AG10803 (cell line): ENCODE measurements at regions not wholly inside any gene's neighbourhood (a gene's known extent, or its start where the extent isn't known, plus 50 kb on each side); places are given as distances from the start of the nearest gene placed in this dataset.

Source experiments
- DNase-seq: peaks from one replicate; pipeline ENCODE4 v3.0.0; 2010; ENCODE audit warnings: low read depth
- H3K4me3 ChIP-seq: 2 replicates; pipeline ENCODE4 v1.5.1; 2011; ENCODE audit warnings: mild to moderate bottlenecking, low read length, control low read depth
- CTCF ChIP-seq: conservative IDR thresholded peaks from 2 replicates; pipeline ENCODE4 v1.5.1; 2011; ENCODE audit warnings: mild to moderate bottlenecking, low read length, control low read depth, inconsistent platforms

DNA sequence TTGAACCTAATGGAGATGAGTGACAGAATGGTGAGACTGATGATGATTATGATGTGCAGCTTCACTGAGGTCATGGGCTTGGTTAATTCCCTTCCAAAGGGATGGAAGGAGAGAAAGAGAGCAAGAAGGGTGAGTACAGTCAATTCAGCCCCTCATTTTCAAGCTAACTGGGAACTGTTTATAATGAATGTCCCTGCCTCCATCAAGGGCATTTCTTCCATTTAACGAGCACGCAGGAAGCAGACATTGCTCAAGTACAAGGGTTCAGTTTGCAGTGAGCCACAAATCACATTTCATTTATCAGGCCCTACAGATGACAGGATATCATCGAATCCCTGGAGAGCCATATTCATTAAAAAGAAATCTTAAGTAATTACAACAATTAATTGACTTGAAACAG, 158.3 kb upstream of the EEF1E1 start:
- DNase-seq = no peak
- TF ChIP-seq CTCF = no peak
- H3K4me3 ChIP-seq = no peak overlapping the region

DNA sequence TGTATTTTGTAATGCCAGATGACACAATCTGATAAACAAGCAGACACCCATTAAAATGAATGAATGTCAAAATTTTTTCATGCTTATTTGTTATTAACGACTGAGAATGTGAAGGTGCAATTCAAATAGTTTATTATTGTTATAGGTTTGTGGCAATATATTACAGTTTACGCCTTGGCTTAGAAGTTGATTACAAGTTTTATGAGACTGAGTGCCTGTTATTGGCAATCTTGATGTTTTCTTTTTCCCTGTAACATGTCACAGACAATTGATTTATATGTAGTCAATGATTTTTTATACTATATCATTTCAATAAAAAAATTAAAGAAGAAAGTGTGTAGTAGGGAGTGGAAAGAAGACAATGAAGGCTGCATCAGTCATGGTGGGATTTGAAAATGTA, 144.1 kb upstream of the EEF1E1 start:
- no peak overlapping the region for H3K4me3 ChIP-seq
- DNase-seq = no peak
- no peak for TF ChIP-seq CTCF

DNA sequence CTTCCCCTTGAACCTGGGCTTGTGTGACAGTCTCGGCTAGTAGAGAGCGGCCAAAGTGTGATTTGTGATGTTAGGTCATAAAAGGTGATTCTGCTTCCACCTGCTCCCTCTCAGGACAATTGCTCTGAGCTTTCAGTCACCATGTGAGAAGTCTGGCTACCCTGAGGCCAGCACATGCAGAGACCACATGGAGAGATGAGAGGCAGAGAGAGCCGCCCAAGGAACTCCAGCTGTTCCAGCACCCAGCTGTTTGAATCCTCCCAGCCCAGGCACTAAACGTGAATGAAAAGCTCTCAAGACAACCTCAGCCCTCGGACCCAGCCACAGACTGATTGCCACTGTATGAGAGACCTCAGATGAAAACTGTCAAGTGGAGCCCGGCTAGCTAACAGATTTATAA, 143.4 kb upstream of the EEF1E1 start:
- no peak for DNase-seq
- TF ChIP-seq CTCF = no peak

GRCh38 chr6:8243475-8243874, 141.1 kb upstream of the EEF1E1 start:
- TF ChIP-seq CTCF = no peak
- H3K4me3 ChIP-seq = no peak overlapping the region
- peak; percentile 13 for DNase-seq

More for the DNA sequence above, 143.4 kb upstream of the EEF1E1 start:
- H3K4me3 ChIP-seq = no peak overlapping the region

- no peak overlapping the region for H3K4me3 ChIP-seq
- TF ChIP-seq CTCF = no peak
- DNase-seq = no peak
Measured at GRCh38 chr6:8242885-8243284, 140.5 kb upstream of the EEF1E1 start.

DNA sequence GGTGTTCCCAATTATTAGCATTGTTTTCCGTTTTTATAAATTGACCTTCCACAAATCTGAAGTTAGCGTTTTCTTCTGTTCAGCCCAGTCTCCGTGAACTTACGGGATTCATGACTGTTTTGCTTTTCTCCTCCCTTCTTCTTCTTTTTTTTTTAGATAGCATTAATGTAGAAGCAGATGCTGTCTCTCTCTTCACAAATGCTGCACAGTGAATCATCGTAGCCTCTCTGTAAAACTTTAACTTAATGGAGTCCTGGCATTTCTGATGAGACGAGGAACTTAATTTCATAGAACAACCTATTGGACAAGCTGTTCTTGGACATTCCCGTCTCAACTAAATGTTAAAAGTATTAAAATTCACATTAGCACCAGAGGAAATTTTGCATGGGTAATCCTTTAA, 138.0 kb upstream of the EEF1E1 start:
- TF ChIP-seq CTCF = no peak

DNA sequence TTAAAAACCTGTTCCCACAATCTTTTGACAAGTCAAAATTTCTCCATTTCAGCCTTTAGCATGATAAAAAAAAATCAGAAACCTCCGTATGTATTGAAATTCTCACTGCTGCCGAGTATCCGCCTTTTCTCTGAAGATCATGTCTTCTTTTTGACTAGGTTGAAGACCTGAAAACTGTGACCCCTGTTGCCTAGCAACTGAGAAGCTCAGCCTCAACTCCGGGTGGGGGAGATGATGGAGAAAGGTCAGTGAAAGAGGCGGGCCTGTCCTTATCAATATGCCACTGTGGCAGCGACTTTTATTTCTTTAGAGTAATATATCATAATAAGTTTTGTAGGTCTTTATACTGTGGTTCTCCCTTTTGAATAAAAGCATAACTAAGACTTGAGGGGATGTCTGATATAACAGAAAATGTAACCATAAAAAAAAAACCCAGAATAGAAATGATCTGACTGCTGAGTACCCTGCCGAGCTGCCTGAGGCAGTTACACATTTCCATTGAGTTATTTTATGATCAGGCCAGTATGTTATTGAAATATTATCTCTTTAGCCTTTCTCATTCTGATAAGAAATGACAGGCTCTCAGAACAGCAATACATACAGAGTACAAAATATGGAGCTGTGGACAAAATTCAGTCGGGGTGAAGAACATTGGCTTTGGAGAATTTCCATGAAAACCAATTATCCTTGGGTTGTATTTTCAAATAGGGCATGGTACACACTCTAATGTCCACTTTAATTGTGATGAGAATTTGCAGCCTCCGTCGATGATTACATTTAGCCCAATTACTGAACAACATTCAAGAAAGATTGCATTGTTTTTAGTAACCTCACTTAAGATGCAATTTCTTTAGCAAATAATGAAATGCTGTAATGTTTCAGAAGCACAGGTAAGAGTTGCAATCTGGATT, 136.7 kb upstream of the EEF1E1 start:
- no peak for DNase-seq
- TF ChIP-seq CTCF = no peak
- no peak overlapping the region for H3K4me3 ChIP-seq

More for the DNA sequence above, 138.0 kb upstream of the EEF1E1 start:
- H3K4me3 ChIP-seq = no peak overlapping the region
- no peak for DNase-seq
